ENCODE measurements at regions not wholly inside any gene's neighbourhood (a gene's known extent, or its start where the extent isn't known, plus 50 kb on each side); places are given as distances from the start of the nearest gene placed in this dataset.
"Not testable (repeated sequence)": the region's sequence is repeated elsewhere in the genome, so short reads cannot be mapped to it uniquely, and the experiment has no call there.

- H3K4me3 ChIP-seq, result no peak overlapping the region
- H3K27me3 ChIP-seq (replicated peaks), result no peaks in the 10 kb centered on the region
- no peak overlapping the region for H3K27ac ChIP-seq
- H3K4me1 ChIP-seq (replicated peaks), result no peaks in the 10 kb centered on the region
- no peaks in the 10 kb centered on the region for H3K9me3 ChIP-seq (replicated peaks)
- no peaks in the 10 kb centered on the region for H3K36me3 ChIP-seq
- no peak for DNase-seq (ENCODE audit: low read depth in 1 of 2, low spot score in 2 of 2)
These were observed 197.8 kb upstream of the HMCN1 start for GRCh38 chr1:185536165-185536920.

DNA sequence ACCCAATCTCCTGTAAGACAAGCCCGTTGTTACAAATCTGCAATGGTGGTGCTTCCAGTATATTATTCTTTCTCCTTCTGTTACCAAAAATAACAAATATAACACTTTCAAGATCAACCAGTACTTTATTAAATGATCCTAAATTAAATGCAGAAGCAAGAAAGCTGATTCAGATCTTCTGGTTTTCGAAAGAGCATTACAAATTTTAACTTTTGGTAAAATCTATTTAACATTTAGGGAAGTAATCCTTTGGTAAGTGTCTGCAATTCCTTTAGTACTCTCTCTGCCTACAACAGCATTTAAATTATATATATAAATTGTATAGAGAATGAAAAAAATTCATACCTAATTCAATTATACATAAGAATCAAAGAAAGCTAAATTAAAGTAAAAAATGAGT, 198.6 kb upstream of the HMCN1 start:
- DNase-seq (ENCODE audit: low read depth in 1 of 2, low spot score in 2 of 2), result no peak
- Histone ChIP-seq H3K9me3 (replicated peaks) (no peaks in the 10 kb centered on the region), H3K4me1 (replicated peaks) (no peaks in the 10 kb centered on the region), H3K4me3 (no peak overlapping the region), H3K27me3 (replicated peaks) (no peaks in the 10 kb centered on the region), H3K36me3 (no peaks in the 10 kb centered on the region), H3K27ac (no peak overlapping the region)

DNA sequence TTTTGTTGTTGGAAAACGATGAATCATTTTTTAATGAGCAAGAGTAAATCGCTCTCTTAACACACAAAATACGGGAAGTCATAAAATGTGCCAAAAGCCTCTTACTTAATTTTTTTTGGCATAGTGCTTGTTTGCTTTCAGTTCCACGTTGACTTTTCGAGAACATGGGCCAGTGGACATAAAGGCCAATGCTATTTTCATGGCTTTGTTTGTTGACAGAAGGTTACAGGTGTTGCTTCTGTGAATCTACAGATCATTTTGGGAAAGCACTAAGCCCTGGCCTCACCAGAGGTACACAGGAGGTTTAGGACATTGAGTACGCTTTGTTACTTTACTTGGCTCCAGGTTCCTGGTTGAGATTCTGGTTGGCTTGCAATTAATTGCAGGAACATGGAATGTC, 199.4 kb upstream of the HMCN1 start:
- Histone ChIP-seq H3K9me3 (replicated peaks) (no peaks in the 10 kb centered on the region), H3K27ac (no peak overlapping the region), H3K27me3 (replicated peaks) (no peaks in the 10 kb centered on the region), H3K36me3 (no peaks in the 10 kb centered on the region), H3K4me3 (no peak overlapping the region), H3K4me1 (replicated peaks) (no peaks in the 10 kb centered on the region)
- no peak for DNase-seq (ENCODE audit: low read depth in 1 of 2, low spot score in 2 of 2)

- H3K4me1 ChIP-seq (replicated peaks), result no peaks in the 10 kb centered on the region
- H3K9me3 ChIP-seq (replicated peaks), result no peaks in the 10 kb centered on the region
- H3K27me3 ChIP-seq (replicated peaks), result no peaks in the 10 kb centered on the region
- H3K27ac ChIP-seq, result no peak overlapping the region
- no peak overlapping the region for H3K4me3 ChIP-seq
- no peaks in the 10 kb centered on the region for H3K36me3 ChIP-seq
- no peak for DNase-seq (ENCODE audit: low read depth in 1 of 2, low spot score in 2 of 2)
These were observed 200.6 kb upstream of the HMCN1 start for GRCh38 chr1:185533596-185533995.

DNA sequence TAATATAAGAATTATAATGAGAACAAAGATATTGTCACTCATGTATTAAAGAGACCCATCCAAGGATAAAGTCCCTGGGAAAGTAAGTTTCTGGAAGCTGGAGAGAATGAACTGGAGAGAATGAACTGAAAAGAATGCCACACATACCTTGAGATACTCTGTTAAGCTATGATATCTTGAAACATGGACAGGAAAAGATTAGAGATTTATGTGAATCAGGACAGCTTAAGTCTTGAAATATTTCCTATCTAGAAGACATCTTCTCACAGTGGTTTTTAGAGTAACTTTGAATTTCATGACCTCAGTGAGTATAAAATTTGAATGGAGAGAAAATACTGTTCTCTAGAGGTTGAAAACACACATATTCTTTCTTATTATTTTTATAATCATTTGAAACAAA, 201.3 kb upstream of the HMCN1 start:
- no peaks in the 10 kb centered on the region for H3K4me1 ChIP-seq (replicated peaks)
- H3K4me3 ChIP-seq, result no peak overlapping the region
- H3K27ac ChIP-seq, result no peak overlapping the region
- H3K9me3 ChIP-seq (replicated peaks), result no peaks in the 10 kb centered on the region
- no peaks in the 10 kb centered on the region for H3K36me3 ChIP-seq
- H3K27me3 ChIP-seq (replicated peaks), result no peaks in the 10 kb centered on the region
- no peak for DNase-seq (ENCODE audit: low read depth in 1 of 2, low spot score in 2 of 2)

- Histone ChIP-seq H3K27ac (no peak overlapping the region), H3K36me3 (no peaks in the 10 kb centered on the region), H3K27me3 (replicated peaks) (no peaks in the 10 kb centered on the region), H3K9me3 (replicated peaks) (no peaks in the 10 kb centered on the region), H3K4me1 (replicated peaks) (no peaks in the 10 kb centered on the region), H3K4me3 (no peak overlapping the region)
- no peak for DNase-seq (ENCODE audit: low read depth in 1 of 2, low spot score in 2 of 2)
These were observed 202.4 kb upstream of the HMCN1 start for GRCh38 chr1:185531838-185532237.

DNA sequence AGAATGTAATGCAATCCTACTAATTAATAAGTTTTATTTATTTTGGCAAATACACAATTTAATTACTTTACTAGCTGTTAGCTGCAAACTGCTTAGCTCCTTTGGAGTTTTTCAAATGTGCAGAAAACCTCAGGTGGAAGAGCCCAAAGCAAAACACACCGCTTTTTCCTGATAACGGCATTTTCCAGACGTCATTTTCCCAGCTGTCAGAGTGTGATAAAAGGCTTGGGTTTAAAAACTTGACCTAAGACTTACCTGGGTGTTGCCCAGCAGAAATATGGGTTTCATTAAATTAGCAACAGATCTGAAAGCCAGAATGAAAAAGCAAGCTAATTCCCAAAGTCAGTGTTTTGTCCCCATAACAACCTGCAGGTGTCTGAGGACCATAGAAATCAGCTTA, 204.0 kb upstream of the HMCN1 start:
- H3K27ac ChIP-seq, result no peak overlapping the region
- DNase-seq (ENCODE audit: low read depth in 1 of 2, low spot score in 2 of 2), result no peak

DNA sequence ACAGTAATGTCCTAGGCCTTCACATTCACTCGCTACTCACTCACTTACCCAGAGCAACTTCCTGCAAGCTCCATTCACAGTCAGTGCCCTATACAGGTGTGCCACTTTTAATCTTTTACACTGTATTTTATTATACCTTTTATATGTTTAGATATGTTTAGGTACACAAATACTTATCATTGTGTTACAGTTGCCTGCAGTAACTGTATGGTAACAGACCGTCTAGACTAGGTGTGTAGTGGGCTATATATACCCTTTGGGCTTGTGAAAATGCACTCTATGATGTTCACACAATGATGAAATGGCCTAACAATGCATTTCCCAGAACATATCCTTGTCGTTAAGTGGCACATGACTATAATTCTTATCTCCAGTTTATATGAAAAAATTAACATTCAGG, 204.5 kb upstream of the HMCN1 start:
- no peaks in the 10 kb centered on the region for H3K27me3 ChIP-seq (replicated peaks)

More for the DNA sequence above, 204.0 kb upstream of the HMCN1 start:
- no peak overlapping the region for H3K4me3 ChIP-seq
- no peaks in the 10 kb centered on the region for H3K27me3 ChIP-seq (replicated peaks)
- H3K36me3 ChIP-seq, result no peaks in the 10 kb centered on the region
- H3K9me3 ChIP-seq (replicated peaks), result no peaks in the 10 kb centered on the region
- no peaks in the 10 kb centered on the region for H3K4me1 ChIP-seq (replicated peaks)

GRCh38 chr1:185528084-185528676, 206.0 kb upstream of the HMCN1 start:
- Histone ChIP-seq H3K27me3 (replicated peaks) (no peaks in the 10 kb centered on the region), H3K4me1 (replicated peaks) (no peaks in the 10 kb centered on the region), H3K4me3 (no peak overlapping the region), H3K9me3 (replicated peaks) (no peaks in the 10 kb centered on the region), H3K36me3 (no peaks in the 10 kb centered on the region), H3K27ac (no peak overlapping the region)
- DNase-seq (ENCODE audit: low read depth in 1 of 2, low spot score in 2 of 2), result no peak

More for the DNA sequence above, 204.5 kb upstream of the HMCN1 start:
- no peaks in the 10 kb centered on the region for H3K36me3 ChIP-seq
- H3K27ac ChIP-seq, result no peak overlapping the region
- DNase-seq (ENCODE audit: low read depth in 1 of 2, low spot score in 2 of 2), result no peak
- no peaks in the 10 kb centered on the region for H3K9me3 ChIP-seq (replicated peaks)
- H3K4me3 ChIP-seq, result no peak overlapping the region
- no peaks in the 10 kb centered on the region for H3K4me1 ChIP-seq (replicated peaks)

- H3K4me1 ChIP-seq (replicated peaks), result no peaks in the 10 kb centered on the region
- no peak for DNase-seq (ENCODE audit: low read depth in 1 of 2, low spot score in 2 of 2)
- no peak overlapping the region for H3K4me3 ChIP-seq
- no peaks in the 10 kb centered on the region for H3K27me3 ChIP-seq (replicated peaks)
- no peak overlapping the region for H3K27ac ChIP-seq
- H3K9me3 ChIP-seq (replicated peaks), result no peaks in the 10 kb centered on the region
- H3K36me3 ChIP-seq, result no peaks in the 10 kb centered on the region
These were observed 207.6 kb upstream of the HMCN1 start for GRCh38 chr1:185526344-185527307.

DNA sequence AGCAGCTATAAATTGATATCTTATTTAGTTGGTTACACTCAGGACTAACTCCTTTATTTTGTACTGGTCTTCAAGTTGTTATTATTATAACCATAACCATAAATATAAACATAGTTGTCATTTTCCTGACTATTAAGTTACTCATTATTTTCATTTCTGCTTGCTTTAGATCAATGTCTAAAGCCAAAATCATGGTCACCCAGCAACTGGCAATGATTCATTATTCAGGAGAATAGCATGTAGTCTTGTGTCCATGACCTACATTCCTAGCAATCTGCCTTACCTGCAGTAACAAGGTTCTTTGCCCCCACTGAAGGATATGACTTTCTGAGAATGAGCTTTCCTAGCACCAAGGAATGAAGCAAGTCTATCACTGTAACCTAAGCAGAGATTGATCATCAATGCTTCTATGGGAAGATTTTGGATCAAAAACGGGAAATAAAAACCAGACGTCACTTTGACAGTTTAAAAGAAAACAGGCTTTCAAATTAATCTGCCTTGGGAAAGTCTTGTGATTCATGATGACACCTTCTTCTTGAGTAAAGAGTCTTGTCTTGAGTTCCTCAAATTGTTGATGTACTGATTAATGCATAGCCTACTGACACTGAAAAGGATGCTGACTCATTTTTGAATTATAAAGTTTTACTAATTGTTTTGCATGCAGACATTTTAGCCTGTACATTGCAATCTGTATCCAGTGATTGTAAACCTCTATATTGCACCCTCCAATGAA, 203.3 kb upstream of the IVNS1ABP start:
- no peaks in the 10 kb centered on the region for H3K27me3 ChIP-seq (replicated peaks)
- no peaks in the 10 kb centered on the region for H3K4me1 ChIP-seq (replicated peaks)
- H3K36me3 ChIP-seq, result no peaks in the 10 kb centered on the region
- DNase-seq (ENCODE audit: low read depth in 1 of 2, low spot score in 2 of 2), result no peak
- no peak overlapping the region for H3K27ac ChIP-seq
- peaks cover 4% of the 10 kb centered on the region; the same call in 1 of the 2 replicates for H3K9me3 ChIP-seq (replicated peaks)
- no peak overlapping the region for H3K4me3 ChIP-seq

DNA sequence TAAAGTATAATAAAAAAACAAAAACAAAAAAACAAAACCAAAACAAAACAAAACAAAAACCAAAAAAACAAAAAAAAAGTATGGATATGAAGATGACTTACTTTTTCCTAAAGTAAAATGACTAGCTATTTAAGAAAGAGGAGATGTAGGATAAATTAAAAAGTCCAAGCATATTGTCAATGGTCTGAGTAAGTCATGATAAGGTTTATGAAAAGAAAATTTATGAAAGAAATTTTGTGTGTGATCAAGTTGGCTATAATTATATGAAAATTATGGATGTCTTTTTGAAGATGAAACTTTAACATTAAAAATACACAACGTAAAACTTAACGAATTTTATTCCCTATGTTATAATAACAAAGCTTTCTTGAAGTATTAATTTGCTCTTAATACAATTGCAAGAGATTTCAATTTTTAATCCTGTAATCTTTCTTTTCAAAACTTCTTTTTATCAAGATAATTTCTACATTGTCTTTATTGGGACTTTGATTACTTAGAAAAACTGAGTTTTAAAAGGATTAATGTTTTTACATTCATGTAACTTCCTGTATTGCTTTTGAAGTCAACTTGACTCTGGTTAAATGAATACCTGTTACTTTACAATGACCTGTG, 200.9 kb upstream of the IVNS1ABP start:
- no peaks in the 10 kb centered on the region for H3K36me3 ChIP-seq
- peaks cover 4% of the 10 kb centered on the region; the same call in 1 of the 2 replicates for H3K9me3 ChIP-seq (replicated peaks)
- no peak overlapping the region for H3K4me3 ChIP-seq
- no peak for DNase-seq (ENCODE audit: low read depth in 1 of 2, low spot score in 2 of 2)
- no peaks in the 10 kb centered on the region for H3K4me1 ChIP-seq (replicated peaks)
- no peaks in the 10 kb centered on the region for H3K27me3 ChIP-seq (replicated peaks)
- no peak overlapping the region for H3K27ac ChIP-seq

DNA sequence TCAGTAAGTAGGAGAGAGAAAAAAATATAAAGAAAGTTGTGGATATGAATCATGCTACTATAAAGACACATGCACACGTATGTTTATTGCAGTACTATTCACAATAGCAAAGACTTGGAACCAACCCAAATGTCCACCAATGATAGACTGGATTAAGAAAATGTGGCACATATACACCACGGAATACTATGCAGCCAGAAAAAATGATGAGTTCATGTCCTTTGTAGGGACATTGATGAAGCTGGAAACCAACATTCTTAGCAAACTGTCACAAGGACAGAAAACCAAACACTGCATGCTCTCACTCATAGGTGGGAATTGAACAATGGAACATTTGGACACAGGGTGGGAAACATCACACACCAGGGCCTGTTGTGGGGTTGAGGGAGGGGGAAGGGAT, 200.3 kb upstream of the IVNS1ABP start:
- H3K4me1 ChIP-seq (replicated peaks); DNase-seq (ENCODE audit: low read depth in 1 of 2, low spot score in 2 of 2); H3K9me3 ChIP-seq (replicated peaks); H3K27ac ChIP-seq; H3K4me3 ChIP-seq; H3K36me3 ChIP-seq; H3K27me3 ChIP-seq (replicated peaks): not testable (repeated sequence)
